ENCODE measurements at regions not wholly inside any gene's neighbourhood (a gene's known extent, or its start where the extent isn't known, plus 50 kb on each side); places are given as distances from the start of the nearest gene placed in this dataset.

DNA sequence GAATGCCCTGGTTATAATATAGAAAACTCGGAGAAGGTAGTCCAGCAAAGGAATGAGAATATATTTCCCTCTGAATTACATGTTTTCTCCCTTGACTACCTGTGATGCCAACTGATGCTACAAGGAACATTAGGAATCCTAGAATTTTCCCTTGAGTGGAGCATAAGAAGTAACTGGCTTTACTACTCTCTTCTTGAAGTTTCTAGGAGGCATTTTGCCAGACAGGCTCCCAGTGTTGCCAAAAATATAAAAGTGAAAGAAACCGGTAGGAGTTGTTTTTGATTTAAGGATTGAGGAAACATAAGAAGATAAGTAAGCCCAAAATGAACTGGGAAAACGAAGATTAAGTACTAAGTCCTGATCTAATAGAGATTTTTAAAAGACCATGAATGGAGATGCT is 693.4 kb downstream of the NOVA1 start:
- Histone ChIP-seq H3K4me1 (replicated peaks in 1 of 2; ENCODE audit: control insufficient read depth in 2 of 2, insufficient read depth in 2 of 2, low read length in 2 of 2) (no peaks in the 10 kb centered on the region), H3K79me2 (ENCODE audit: control insufficient read depth, insufficient read depth, low read length) (no peaks in the 10 kb centered on the region), H3K9ac (ENCODE audit: insufficient read depth in 1 of 2, low read depth in 2 of 2, low read length in 2 of 2) (no peak overlapping the region), H2AFZ (ENCODE audit: low read depth, low read length) (no peak overlapping the region), H3K27ac (ENCODE audit: extremely low read depth, low read depth, low read length) (no peak overlapping the region), H4K20me1 (replicated peaks; ENCODE audit: control insufficient read depth, insufficient read depth, low read length) (no peaks in the 10 kb centered on the region), H3K9me1 (ENCODE audit: control insufficient read depth, insufficient read depth, low read length) (no peaks in the 10 kb centered on the region), H3K36me3 (ENCODE audit: control insufficient read depth, insufficient read depth, low read length) (no peaks in the 10 kb centered on the region), H3K27me3 (ENCODE audit: control insufficient read depth in 2 of 2, insufficient read depth in 2 of 2, low read length in 2 of 2) (no peaks in the 10 kb centered on the region), H3K4me3 (no peak overlapping the region), H3K9me3 (replicated peaks; ENCODE audit: control insufficient read depth, insufficient read depth, low read depth, low read length) (no peaks in the 10 kb centered on the region), H3K4me2 (ENCODE audit: insufficient read depth, low read length) (no peak overlapping the region)
- WGBS (ENCODE audit: insufficient coverage, low coverage, missing lambda C conversion rate) = 2% methylated on average over 3 of the region's 3 CpGs
- intact Hi-C loops (cut with micrococcal nuclease) (no loop called here), in situ Hi-C loops (cut with MboI) (no loop called here)
- no peak for DNase-seq (ENCODE audit: extremely low read depth in 1 of 4, low spot score in 3 of 4)
- no peak for FAIRE-seq
- no peak for TF ChIP-seq ZFP36 (IDR thresholded peaks at IDR 0.05; ENCODE audit: low read depth, low read length, partially characterized antibody)
- TF ChIP-seq ETV6 (IDR thresholded peaks at IDR 0.05; ENCODE audit: borderline replicate concordance in 1 of 2, low read depth in 2 of 2, low read length in 1 of 2) = no peak
- no peak for TF ChIP-seq ETV6 (CRISPR knock-in tag; IDR thresholded peaks at IDR 0.05; ENCODE audit: borderline replicate concordance)
- no peak for TF ChIP-seq FOXP4 (CRISPR knock-in tag; IDR thresholded peaks at IDR 0.05; ENCODE audit: borderline replicate concordance)
- no peak for TF ChIP-seq ZKSCAN3 (CRISPR knock-in tag; IDR thresholded peaks at IDR 0.05)
- TF ChIP-seq ZNF407 (IDR thresholded peaks at IDR 0.05; ENCODE audit: low read depth) = no peak
- TF ChIP-seq NR2C1 (IDR thresholded peaks at IDR 0.05) = no peak
- TF ChIP-seq NR2C1 (tag; IDR thresholded peaks at IDR 0.05) = no peak
- ATAC-seq = no peak
- ChIA-PET POLR2A (no interaction called here), CTCF (ENCODE audit: low intra/inter-chr PET ratio) (no interaction called here)
- no TSS peak for BruUV-seq (replicated peaks)

Measured in K562 (cell line).